NCI-H526 treated with DMSO at 0.1 percent for 48 hours (cell line): ENCODE measurements at regions not wholly inside any gene's neighbourhood (a gene's known extent, or its start where the extent isn't known, plus 50 kb on each side); places are given as distances from the start of the nearest gene placed in this dataset.
"Not testable (repeated sequence)": the region's sequence is repeated elsewhere in the genome, so short reads cannot be mapped to it uniquely, and the experiment has no call there.

Source experiments
- DNase-seq: peaks from one replicate; lab custom pipeline; 2025; lab: John Stamatoyannopoulos, UW

- DNase-seq: no peak
Measured at GRCh38 chr6:140768133-140768532, 1364.6 kb upstream of the GJE1 start.

- DNase-seq: no peak
Measured at GRCh38 chr6:140766999-140767398, 1365.7 kb upstream of the GJE1 start.

- no peak for DNase-seq
Measured at GRCh38 chr6:140758169-140758877, 1374.4 kb upstream of the GJE1 start.

- no peak for DNase-seq
Measured at GRCh38 chr6:140752234-140752633, 1377.8 kb upstream of the CITED2 start.

- no peak for DNase-seq
Measured at GRCh38 chr6:140747114-140747513, 1372.7 kb upstream of the CITED2 start.

GRCh38 chr6:140744659-140745320 is 1370.3 kb upstream of the CITED2 start:
- DNase-seq: no peak

- DNase-seq: no peak
Measured at GRCh38 chr6:140736231-140736630, 1361.8 kb upstream of the CITED2 start.

GRCh38 chr6:140732991-140733390 is 1358.5 kb upstream of the CITED2 start:
- DNase-seq: no peak

GRCh38 chr6:140732155-140732554 is 1357.7 kb upstream of the CITED2 start:
- DNase-seq: no peak

- no peak for DNase-seq
Measured at GRCh38 chr6:140731741-140732140, 1357.3 kb upstream of the CITED2 start.

- DNase-seq: no peak
Measured at GRCh38 chr6:140729521-140729920, 1355.1 kb upstream of the CITED2 start.

GRCh38 chr6:140718021-140718420 is 1343.6 kb upstream of the CITED2 start:
- DNase-seq: no peak

GRCh38 chr6:140713495-140713894 is 1339.0 kb upstream of the CITED2 start:
- no peak for DNase-seq

- DNase-seq: no peak
Measured at GRCh38 chr6:140711019-140711613, 1336.7 kb upstream of the CITED2 start.

- no peak for DNase-seq
Measured at GRCh38 chr6:140708441-140708840, 1334.0 kb upstream of the CITED2 start.

GRCh38 chr6:140704008-140704407 is 1329.6 kb upstream of the CITED2 start:
- not testable (repeated sequence) for DNase-seq

GRCh38 chr6:140697585-140697984 is 1323.1 kb upstream of the CITED2 start:
- no peak for DNase-seq

GRCh38 chr6:140684776-140685550 is 1310.5 kb upstream of the CITED2 start:
- DNase-seq: peak; percentile 9

- DNase-seq: no peak
Measured at GRCh38 chr6:140677781-140678528, 1303.5 kb upstream of the CITED2 start.

GRCh38 chr6:140671926-140672325 is 1297.5 kb upstream of the CITED2 start:
- no peak for DNase-seq

- no peak for DNase-seq
Measured at GRCh38 chr6:140670021-140670420, 1295.6 kb upstream of the CITED2 start.

GRCh38 chr6:140669321-140669720 is 1294.9 kb upstream of the CITED2 start:
- DNase-seq: no peak
